NCI-H128 (cell line): ENCODE measurements at regions not wholly inside any gene's neighbourhood (a gene's known extent, or its start where the extent isn't known, plus 50 kb on each side); places are given as distances from the start of the nearest gene placed in this dataset.
"Not testable (repeated sequence)": the region's sequence is repeated elsewhere in the genome, so short reads cannot be mapped to it uniquely, and the experiment has no call there.

Experiments
- DNase-seq: peaks from one replicate; lab custom pipeline; 2025; ENCODE audit not compliant: unreplicated experiment; lab: John Stamatoyannopoulos, UW

DNA sequence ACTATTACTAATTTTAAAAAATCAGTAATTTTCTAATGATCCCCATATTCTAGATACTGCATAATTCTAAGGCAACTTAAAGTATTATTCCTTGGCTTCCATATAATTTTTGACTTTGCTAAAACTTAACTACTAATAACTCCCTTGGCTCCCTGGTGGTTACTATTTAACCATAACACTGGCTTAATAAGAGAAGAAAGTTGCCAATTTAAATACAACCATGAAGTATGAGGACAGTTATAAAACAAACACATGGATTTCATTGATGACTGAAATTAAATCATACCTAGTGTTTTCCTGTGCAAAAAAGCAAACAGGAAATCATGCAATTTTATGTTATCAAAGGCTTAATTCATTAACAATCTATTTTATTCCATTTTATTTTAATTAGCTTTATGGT lies 1073.9 kb downstream of the GRM8 start:
- DNase-seq, result no peak

DNA sequence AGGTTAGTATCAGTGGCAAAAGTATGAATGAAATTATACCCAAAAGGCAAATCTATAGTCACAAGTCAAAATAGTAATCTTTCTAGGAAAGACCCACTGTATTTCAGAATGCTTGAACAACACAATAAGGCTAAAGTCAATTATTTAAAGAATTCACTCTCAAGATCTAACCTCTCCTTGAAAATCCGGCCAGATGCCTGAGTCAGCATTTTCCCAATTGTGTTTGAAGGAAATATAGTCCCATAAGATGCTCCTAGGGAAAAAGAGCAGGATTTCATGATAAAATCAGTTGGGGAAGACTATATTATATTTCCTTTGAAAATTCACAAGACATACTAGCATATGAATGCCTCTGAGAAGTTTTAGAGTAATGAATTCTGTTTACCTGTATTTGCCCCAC lies 1075.0 kb downstream of the GRM8 start:
- no peak for DNase-seq

DNA sequence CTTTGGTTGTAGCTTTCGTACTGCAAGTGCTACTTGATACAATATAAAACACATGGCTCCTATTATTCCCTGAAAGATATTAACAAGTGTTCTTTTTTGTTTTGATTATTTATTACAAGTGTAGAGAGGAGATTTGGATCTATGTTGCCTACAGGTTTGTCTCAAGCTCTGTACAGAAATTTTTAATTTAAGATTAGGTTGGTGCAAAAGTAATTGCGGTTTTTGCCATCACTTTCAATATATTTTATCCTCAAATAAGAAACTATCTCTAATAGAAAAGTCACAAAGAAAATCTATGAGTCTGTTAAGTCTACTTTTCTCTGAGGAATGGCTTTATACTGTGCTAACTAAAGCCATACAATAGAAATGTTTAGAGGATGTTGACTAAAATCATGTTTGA lies 1086.1 kb downstream of the GRM8 start:
- no peak for DNase-seq

DNA sequence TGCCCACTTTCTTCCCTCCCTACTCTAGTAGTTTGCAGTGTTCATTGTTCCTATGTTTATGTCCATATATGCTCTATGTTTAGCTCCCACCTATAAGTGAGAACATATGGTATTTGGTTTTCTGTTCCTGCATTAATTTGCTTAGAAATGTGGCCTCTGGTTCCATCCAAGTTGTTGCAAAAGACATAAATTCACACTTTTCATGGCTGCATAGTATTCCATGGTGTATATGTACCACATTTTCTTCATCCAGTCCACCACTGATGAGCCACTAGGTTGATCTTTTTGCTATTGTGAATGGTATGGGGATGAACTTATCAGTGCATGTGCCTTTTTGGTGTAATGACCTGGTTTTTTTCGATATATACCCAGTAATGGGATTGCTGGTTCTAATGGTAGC lies 1089.1 kb downstream of the GRM8 start:
- no peak for DNase-seq

DNA sequence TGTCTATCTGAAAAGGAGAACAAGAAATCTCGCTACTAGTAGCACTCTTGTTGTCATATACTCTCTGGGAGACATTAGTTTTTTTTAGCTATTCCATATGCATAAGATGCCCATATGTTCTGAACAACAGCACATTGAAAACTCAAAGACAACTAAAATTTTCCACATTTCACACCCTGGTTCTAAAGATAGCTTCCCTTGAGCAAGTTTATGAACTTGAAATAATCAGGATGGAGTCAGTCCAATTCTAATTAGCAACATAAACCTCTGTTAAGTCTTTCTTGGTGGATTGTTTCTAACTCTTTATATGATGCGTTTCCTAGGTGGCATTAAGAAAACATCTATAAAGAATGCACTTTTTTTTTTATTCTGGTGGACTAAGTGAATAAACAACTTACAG lies 1095.3 kb downstream of the GRM8 start:
- no peak for DNase-seq

DNA sequence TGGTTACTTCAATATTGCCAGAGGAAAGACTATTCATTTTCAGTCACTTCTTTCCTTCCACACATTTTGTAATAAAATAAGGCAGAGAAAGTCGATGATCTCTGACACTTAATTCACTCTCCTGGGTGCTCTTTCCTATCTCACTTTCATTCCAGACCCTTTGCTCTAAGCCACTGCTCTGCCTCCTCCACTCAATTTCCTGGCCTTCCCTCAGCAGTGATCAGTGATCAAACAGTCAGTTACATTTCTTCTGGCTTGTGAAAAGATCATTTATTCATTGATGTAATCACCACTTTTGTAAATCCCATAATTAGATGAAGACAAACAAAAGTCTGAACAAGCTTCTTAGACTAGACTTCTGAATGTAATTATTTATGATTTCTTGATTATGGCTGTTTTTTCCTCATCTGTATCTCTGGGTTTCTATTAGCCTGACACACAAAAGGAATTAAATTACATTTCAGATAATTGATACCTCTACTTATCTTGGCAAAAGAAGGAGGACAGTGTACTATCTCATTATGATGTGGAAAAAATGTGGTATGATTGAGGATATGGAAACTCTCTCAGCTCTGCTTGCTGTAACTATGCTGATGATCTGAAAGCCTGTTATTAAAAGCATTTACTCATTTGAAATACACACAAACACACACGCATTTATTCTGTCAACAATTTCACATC lies 1102.3 kb downstream of the GRM8 start:
- no peak for DNase-seq

DNA sequence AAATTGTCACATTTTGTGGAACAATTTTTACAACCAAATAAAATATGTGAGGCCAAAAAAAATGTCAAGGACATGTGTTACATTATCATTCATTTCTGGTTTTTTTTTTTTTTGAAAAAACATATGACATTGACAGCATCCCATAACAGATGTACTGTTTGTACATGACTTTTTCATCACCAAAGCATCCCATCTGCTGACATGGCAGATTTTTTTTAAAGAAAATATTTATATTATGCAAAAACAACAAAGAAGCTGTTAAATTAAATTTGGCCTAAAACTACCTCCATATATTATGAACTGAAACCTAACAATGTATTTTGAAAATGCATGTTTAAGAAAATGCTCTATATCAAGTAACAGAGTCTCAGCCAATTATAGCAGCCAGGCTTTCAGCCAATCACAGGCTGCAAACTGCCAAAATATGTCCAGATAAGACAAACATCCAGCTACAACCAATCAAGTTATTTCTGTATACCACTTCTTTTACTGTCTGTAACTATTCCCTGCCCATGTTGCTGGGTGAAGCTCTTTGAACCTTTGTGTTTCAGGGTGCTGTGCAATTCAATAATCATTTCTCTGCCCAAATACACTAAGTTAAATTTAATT lies 1111.8 kb downstream of the GRM8 start:
- DNase-seq, result no peak

DNA sequence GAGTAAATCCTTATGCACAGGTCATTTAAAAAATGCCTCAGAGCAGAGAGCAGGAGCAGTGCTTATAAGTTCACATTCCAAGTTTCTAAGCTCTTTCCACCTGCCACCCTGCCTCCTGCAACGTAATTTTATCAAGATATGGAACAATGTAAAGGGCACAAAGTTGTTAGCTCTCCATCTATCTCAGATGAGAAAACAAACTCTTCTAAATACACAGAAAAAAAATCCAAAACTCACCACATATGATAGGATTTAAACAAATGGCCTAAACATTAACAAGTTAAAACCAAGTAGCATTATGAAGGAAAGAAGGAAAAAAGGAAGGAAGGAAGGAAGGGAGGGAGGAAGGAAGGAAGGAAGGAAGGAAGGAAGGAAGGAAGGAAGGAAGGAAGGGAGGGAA lies 1132.8 kb downstream of the GRM8 start:
- no peak for DNase-seq

DNA sequence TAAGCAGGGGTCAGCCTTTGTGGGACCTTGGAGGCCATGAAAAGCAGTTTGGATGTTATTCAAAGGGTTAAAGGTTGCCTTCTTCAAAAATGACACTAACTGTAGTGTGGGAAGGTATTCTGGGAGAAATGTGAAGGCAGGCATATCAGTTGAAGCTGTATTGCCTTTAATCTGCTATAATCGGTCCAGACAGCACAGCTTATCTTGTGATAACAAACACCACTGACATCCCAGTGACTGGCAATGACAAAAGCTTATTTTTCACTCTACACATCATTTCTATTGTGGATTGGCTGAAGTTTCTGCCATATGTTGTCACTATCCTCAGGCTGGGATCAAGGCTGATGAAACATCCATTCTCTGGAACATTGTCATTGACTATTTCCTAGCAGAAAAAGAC lies 1149.2 kb downstream of the GRM8 start:
- DNase-seq, result no peak

DNA sequence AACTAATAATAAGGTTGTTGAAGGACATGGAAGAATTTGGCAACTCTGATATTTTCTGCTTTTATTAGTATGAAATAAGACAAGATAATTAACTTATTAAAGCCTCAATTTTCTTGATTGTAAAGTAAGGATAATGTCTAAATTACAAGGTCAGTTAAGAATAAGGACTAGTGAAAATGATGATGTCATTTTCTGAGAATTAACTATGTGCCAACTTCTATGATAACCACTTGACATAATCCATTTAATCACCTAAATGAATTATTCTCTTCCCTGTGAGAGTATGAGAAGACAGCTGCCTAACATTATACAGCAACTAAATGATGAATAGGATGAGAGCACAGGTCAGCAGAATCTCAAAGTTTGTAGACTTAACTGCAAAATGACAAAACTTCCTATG lies 1153.4 kb upstream of the POT1 start:
- no peak for DNase-seq

DNA sequence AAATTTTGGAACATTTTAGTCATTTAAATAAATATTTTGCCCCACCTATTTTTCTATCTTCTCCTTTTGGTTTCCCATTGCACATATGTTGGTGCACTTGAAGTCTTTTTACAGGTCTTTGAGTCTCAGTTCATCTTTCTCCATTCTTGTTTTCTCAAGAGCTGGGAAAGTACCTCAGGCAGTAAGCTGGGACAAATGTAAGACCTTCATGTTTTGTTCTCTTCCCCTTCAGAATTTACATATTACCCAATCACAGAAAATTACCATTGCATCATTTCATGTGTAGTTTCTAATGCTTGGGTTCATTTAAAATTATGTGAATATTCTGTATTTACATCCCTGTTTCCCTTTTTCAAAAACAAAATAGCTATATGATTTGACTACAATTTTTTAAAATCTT lies 1150.0 kb upstream of the POT1 start:
- no peak for DNase-seq

DNA sequence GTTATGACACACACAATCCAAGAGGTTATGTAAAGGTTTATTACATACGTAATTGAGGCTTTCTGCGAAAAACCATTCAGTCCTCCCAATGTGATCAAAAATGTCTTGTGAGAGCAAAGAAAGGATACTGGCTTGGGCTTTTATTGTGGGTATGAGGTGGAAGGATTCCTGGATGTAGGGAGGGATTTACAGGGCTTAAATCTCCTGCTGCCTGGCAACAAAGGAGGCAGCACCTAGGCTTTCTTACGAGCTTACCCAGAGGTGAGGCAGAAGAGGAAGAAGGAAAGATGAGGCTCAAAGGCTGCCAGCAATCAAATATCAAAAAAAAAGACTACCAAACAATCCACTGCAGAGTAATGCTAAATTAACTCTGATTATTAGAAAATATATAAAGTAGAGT lies 1149.5 kb upstream of the POT1 start:
- DNase-seq, result no peak

DNA sequence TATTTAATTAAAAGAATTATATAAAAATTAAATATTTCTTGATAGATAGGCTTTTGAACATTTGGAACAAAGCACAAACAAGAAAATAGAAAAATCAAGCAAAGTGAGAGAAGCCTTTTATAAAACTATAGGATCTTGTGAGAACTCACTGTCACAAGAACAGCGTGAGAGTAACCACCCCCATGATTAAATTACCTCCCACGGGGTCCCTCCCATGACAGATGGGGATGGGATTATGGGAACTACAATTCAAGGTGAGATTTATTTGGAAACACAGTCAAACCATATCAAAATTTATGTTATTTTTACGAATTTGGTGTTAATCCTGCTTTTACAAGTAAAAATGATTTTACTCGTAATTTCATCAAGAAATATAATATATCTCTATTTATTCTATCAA lies 1136.1 kb upstream of the POT1 start:
- no peak for DNase-seq

DNA sequence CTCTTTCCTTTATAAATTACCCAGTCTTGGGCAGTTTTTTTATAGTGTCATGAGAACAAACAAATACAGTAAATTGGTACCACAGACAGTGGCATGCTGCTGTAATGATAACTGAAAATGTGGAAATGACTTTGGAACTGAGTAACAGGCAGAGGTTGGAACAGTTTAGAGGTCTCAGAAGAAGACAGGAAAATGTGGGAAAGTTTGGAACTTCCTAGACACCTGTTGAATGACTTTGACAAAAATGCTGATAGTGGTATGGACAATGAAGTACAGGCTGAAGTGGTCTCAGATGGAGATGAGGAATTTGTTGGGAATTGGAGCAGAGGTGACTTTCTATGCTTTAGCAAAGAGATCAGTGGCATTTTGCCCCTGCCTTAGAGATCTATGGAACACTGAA lies 1128.4 kb upstream of the POT1 start:
- no peak for DNase-seq

DNA sequence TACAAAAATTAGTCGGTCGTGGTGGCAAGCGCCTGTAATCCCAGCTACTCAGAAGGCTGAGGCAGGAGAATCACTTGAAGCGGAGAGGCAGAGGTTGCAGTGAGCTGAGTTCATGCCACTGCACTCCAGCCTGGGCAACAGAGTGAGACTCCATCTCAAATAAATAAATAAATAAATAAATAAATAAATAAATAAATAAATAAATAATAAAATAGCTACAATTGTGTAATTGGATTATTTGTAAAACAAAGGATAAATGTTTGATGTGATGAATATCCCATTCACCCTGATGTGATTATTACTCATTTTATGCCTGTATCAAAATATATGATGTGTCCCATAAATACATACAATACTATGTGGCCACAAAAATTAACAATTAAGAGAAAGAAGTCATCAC lies 1127.0 kb upstream of the POT1 start:
- DNase-seq, result not testable (repeated sequence)

DNA sequence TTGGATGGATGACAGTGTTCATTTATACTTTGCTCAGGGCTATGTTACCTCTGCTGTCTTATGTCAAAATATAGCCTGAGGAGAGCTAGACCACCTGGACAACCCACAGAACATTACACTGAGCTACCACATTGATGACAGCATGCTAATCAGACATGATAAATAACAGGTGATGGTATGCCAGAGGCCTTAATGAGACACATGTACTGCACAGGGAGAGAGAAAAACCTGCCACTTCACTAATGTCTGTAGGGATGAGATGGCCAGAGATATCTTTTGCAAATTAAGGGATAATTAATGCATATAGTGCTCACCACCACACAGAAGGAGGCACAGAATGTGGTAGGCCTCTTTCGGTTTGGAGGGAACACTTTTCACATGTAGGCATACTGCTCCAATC lies 1122.6 kb upstream of the POT1 start:
- no peak for DNase-seq

DNA sequence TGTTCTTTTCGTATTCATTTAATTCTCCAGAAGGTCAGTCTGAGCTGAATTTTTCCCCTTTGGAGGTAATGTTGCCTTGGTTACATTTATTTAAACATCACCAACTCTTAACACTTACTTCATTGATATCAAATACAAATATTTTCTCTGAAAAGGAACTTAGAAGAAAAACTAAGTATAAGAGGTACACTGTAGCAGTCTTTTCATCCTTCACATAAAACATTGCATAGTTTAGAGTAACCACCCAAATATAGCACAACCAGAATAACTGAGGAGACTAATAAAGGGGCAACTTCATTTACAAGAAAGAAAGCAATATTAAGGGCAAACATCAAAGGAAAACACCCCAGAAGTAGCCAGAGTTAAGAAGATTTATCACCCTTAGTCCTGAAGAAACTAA lies 1115.0 kb upstream of the POT1 start:
- no peak for DNase-seq

DNA sequence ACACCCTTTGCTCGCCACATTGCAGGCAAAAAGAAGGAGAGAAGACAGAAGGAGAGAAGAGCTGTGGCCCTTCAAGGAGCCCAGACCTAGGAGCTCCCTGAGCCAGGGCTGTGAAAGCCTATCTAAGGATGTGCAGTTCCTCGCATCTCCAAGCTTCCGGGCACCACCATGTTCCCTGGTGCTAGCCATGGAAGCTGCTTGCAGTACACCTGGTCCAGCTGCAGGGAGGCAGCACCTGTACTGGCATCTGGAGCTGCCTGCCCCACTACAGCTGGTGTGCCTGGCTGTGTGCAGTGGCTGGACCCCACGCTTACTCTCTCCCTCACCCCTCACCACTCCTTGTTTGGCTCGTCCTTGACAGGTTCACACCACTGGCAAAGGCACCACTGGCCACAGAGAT lies 1111.8 kb upstream of the POT1 start:
- no peak for DNase-seq

DNA sequence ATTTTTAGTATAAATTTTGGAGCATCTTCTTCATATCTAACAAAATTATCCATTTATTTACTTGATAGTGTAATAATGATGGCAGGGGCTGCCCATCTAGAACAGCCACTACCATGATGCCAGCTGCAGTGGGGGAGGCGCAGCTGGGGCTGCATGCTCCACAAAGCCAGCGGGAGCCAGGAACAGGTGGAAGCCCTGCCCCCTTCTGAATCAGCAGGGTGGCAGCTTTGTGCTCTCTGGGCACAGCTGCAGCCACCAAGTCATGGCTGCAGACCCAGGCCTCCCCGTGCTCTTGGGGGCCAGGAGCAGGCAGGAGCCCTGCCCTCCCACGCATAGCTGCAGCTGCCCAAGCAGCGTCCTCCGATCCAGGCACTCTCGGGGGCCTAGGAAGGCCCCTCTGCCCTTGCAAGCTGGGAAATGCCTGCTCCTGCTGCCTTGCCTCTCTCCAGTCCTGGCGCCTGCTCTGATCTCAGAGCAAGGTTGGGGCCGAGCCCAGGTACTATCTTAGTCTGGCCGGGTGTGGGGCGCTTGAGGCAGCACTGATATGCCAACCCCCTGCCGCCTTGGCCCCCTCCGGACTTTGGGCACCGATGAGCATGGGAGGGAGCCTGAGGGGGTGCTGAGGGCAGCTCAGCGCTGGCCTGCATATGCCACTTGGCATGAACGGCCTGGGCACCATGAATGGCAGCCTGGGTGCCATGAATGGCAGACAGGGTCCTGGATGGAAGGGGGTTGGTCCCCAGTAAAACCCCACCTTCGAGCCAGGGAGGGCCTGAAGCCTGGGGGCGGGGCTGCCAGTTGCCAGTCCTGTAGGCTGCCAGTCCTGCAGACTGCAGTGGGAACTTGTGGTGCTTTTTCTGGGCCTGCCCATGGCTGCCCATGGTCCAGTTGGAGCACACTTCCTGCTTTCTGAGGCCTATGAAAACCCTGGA lies 1110.8 kb upstream of the POT1 start:
- DNase-seq, result no peak

DNA sequence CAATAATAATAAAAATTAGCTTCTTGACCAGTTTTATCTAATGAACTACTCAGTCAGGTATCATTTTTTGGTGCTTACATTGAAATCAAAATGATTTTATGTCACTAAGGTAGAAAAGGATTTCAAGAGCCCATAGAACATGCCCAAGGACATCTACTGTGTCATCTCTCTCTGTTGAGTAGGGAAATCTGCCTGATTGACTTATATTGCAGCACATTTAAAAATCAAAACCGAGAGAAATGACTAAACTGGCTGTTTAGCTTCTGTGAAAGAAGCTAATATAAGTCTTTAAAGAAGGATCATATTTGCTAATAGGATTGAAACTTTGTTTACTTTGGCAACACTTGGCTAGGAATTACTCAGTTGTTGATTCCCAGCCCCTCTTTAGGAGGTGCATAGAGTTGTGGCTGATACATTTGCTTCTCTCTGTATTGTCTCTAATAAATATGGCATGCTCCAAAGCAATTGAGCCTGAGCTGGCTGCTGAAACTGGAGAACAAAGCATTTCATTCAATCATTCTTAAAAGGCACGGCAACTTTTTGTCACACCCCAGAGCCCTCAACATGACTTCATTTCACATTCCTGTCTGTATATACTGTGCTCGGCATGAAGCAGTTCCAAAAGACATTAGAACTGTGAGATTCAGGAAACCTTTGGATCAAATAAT lies 1096.9 kb upstream of the POT1 start:
- DNase-seq, result peak; percentile 11

DNA sequence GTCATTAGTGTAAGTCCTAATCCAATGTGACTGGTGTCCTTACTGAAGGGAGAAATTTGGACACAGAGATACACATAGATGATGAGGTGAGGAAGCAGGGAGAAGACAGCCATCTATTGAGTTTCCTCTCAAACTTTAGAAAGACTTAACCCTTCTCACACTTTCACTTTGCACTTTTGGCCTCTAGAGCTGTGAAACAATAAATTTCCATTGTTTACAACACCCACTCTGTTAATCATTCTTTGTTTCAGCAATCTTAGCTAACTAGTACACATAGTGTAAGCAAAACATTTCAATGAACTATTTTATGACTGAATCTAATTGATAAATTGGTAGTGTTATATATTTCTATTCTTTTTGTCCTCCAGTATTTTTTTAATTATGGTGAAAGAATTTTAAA lies 1092.8 kb upstream of the POT1 start:
- DNase-seq, result no peak

DNA sequence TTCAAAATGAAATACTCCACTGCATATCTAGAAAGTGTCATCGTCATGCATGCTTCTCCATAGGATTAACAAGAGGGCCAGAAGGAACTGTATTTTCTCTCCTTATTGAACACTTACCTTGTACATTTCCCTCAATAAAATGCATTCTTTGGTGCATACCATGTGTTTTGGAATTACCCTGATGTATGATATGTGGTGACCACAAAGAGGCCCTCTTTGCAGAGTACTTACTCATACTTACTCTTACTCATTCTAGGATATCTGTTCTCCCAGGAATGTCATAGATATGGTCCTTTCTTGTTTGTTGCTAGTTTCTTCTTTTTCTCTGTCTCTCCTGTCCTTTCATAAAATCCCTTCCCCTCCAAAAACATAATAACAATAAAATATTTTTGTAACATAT lies 1087.1 kb upstream of the POT1 start:
- DNase-seq, result no peak
